Upper lobe of left lung (tissue), 4 donors: ENCODE measurements at regions not wholly inside any gene's neighbourhood (a gene's known extent, or its start where the extent isn't known, plus 50 kb on each side); places are given as distances from the start of the nearest gene placed in this dataset.

Experiments
- EP300 ChIP-seq, 4 donors: sonication (generic); formaldehyde crosslinking; IDR thresholded peaks; one replicate each; pipeline ENCODE4 v1.5.1; 2017; ENCODE audit warnings: antibody characterized with exemption in 4 of 4, control low read depth in 2 of 4
- POLR2A ChIP-seq, 4 donors: fragments of 450-650 bp; IDR thresholded peaks; one replicate each; pipeline ENCODE4 v1.5.1; 2016 to 2017; ENCODE audit warnings: antibody characterized with exemption in 4 of 4, mild to moderate bottlenecking in 2 of 4
- POLR2AphosphoS5 ChIP-seq, 2 donors: sonication (generic); formaldehyde crosslinking; IDR thresholded peaks; one replicate each; pipeline ENCODE4 v1.5.1; 2017; ENCODE audit warnings: antibody characterized with exemption in 2 of 2
- TF ChIP-seq, protein P1 (sequence below), 6 experiments: fragments of 450-650 bp in 4 of 6; fragments of 200-600 bp in 2 of 6; sonication (generic) in 2 of 6; IDR thresholded peaks; one replicate each; pipeline ENCODE4 v1.5.1; 2016 to 2019; ENCODE audit warnings: antibody characterized with exemption in 6 of 6

GRCh38 chr2:239626961-239627592 is 226.3 kb upstream of the HDAC4 start:
- TF ChIP-seq, protein P1, sequence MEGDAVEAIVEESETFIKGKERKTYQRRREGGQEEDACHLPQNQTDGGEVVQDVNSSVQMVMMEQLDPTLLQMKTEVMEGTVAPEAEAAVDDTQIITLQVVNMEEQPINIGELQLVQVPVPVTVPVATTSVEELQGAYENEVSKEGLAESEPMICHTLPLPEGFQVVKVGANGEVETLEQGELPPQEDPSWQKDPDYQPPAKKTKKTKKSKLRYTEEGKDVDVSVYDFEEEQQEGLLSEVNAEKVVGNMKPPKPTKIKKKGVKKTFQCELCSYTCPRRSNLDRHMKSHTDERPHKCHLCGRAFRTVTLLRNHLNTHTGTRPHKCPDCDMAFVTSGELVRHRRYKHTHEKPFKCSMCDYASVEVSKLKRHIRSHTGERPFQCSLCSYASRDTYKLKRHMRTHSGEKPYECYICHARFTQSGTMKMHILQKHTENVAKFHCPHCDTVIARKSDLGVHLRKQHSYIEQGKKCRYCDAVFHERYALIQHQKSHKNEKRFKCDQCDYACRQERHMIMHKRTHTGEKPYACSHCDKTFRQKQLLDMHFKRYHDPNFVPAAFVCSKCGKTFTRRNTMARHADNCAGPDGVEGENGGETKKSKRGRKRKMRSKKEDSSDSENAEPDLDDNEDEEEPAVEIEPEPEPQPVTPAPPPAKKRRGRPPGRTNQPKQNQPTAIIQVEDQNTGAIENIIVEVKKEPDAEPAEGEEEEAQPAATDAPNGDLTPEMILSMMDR (IDR thresholded peaks at IDR 0.05) = no peak
- TF ChIP-seq POLR2A (IDR thresholded peaks at IDR 0.05) = no peak
- no peak for TF ChIP-seq POLR2AphosphoS5 (IDR thresholded peaks at IDR 0.05)
- TF ChIP-seq EP300 (IDR thresholded peaks at IDR 0.05) = no peak
